Prostate gland (tissue), 2 donors: ENCODE measurements at regions not wholly inside any gene's neighbourhood (a gene's known extent, or its start where the extent isn't known, plus 50 kb on each side); places are given as distances from the start of the nearest gene placed in this dataset.

Experiments
- DNase-seq: peaks from one replicate; pipeline ENCODE4 v3.0.0-alpha.2; 2019; ENCODE audit warnings: low spot score
- H3K27ac ChIP-seq, 2 donors: fragments of 200-600 bp; sonication (generic); 2 replicates each; pipeline ENCODE4 v1.5.1; 2017 to 2019
- H3K27me3 ChIP-seq: fragments of 200-600 bp; sonication (generic); replicated peaks from 2 replicates; pipeline ENCODE4 v1.5.1; 2019; ENCODE audit not compliant: insufficient read depth
- H3K36me3 ChIP-seq, 2 donors: fragments of 200-600 bp; sonication (generic); 1 replicate in 1 of 2; 2 replicates in 1 of 2; pipeline versions ENCODE4 v1.5.1 to v1.8.1; 2017 to 2019
- H3K4me1 ChIP-seq: fragments of 200-600 bp; sonication (generic); replicated peaks from 2 replicates; pipeline ENCODE4 v1.5.1; 2019
- H3K4me3 ChIP-seq, 2 donors: fragments of 200-600 bp; sonication (generic); 2 replicates each; pipeline ENCODE4 v1.5.1; 2017 to 2019
- H3K9me3 ChIP-seq: fragments of 200-600 bp; sonication (generic); 2 replicates; pipeline ENCODE4 v1.5.1; 2017
- CTCF ChIP-seq, 4 experiments: fragments of 200-600 bp in 2 of 4; fragments of 450-650 bp in 2 of 4; sonication (generic) in 2 of 4; IDR thresholded peaks; 1 replicate in 3 of 4; 2 replicates in 1 of 4; pipeline ENCODE4 v1.5.1; 2016 to 2019; ENCODE audit warnings: antibody characterized with exemption in 4 of 4, mild to moderate bottlenecking in 2 of 4, moderate library complexity in 2 of 4
- POLR2A ChIP-seq: fragments of 450-650 bp; IDR thresholded peaks from one replicate; pipeline ENCODE4 v1.6.1; 2016; ENCODE audit warnings: antibody characterized with exemption, mild to moderate bottlenecking
- POLR2AphosphoS5 ChIP-seq: sonication (generic); formaldehyde crosslinking; IDR thresholded peaks from one replicate; pipeline ENCODE4 v1.6.1; 2017; ENCODE audit warnings: antibody characterized with exemption
- WGBS: methylation state at CpG from one replicate; pipeline ENCODE4 v1.1.5; 2018; 5-methylcytosine and 5-hydroxymethylcytosine counted together
- intact Hi-C: fragments of 100-400 bp; cut with DNase I; formaldehyde crosslinking; loops from one replicate; pipeline ENCODE4 v1.14.2; 2022

- intact Hi-C loops, result no loop called here
- Histone ChIP-seq H3K4me1 (no peaks in the 10 kb centered on the region), H3K27ac (no peak overlapping the region), H3K4me3 (no peak overlapping the region), H3K9me3 (no peaks in the 10 kb centered on the region), H3K27me3 (no peaks in the 10 kb centered on the region), H3K36me3 (peaks cover 0 to 11% of the 10 kb centered on the region in 2 donors)
- DNase-seq, result no peak
- WGBS, result 93% methylated on average over 9 of the region's 9 CpGs
- TF ChIP-seq CTCF (IDR thresholded peaks at IDR 0.05) (no peak), POLR2AphosphoS5 (no peak), POLR2A (no peak)
Observed at GRCh38 chr17:21530841-21531240, 154.7 kb downstream of the KCNJ12 start.

GRCh38 chr17:21532763-21533385 lies 156.7 kb downstream of the KCNJ12 start:
- no peaks in the 10 kb centered on the region for H3K4me1 ChIP-seq
- H3K27ac ChIP-seq, result no peak overlapping the region
- intact Hi-C loops, result no loop called here
- 72% methylated on average over 9 of the region's 9 CpGs for WGBS
- no peaks in the 10 kb centered on the region for H3K9me3 ChIP-seq
- TF ChIP-seq POLR2AphosphoS5 (no peak), POLR2A (no peak), CTCF (IDR thresholded peaks at IDR 0.05) (no peak)
- H3K4me3 ChIP-seq, result no peak overlapping the region
- no peak for DNase-seq
- no peaks in the 10 kb centered on the region for H3K27me3 ChIP-seq
- peaks cover 0 to 11% of the 10 kb centered on the region in 2 donors for H3K36me3 ChIP-seq

- no peak for DNase-seq
Observed at GRCh38 chr17:21535686-21536375, 156.5 kb upstream of the KCNJ18 start.

GRCh38 chr17:21537302-21537701 lies 155.0 kb upstream of the KCNJ18 start:
- H3K4me1 ChIP-seq, result no peaks in the 10 kb centered on the region
- H3K4me3 ChIP-seq, result no peak overlapping the region
- DNase-seq, result no peak
- no peaks in the 10 kb centered on the region for H3K27me3 ChIP-seq
- H3K36me3 ChIP-seq, result peaks cover 0 to 11% of the 10 kb centered on the region in 2 donors
- intact Hi-C loops, result no loop called here
- WGBS, result 90% methylated on average over 2 of the region's 2 CpGs
- H3K27ac ChIP-seq, result no peak overlapping the region
- no peaks in the 10 kb centered on the region for H3K9me3 ChIP-seq
- no peak for TF ChIP-seq CTCF (IDR thresholded peaks at IDR 0.05)
- no peak for TF ChIP-seq POLR2A

More at GRCh38 chr17:21535686-21536375, 156.5 kb upstream of the KCNJ18 start:
- Histone ChIP-seq H3K36me3 (peaks cover 0 to 11% of the 10 kb centered on the region in 2 donors), H3K4me3 (no peak overlapping the region), H3K4me1 (no peaks in the 10 kb centered on the region), H3K9me3 (no peaks in the 10 kb centered on the region), H3K27ac (no peak overlapping the region), H3K27me3 (no peaks in the 10 kb centered on the region)
- TF ChIP-seq POLR2AphosphoS5 (no peak), CTCF (IDR thresholded peaks at IDR 0.05) (no peak), POLR2A (no peak)
- intact Hi-C loops, result no loop called here
- 59% methylated on average over 1 of the region's 1 CpG for WGBS

- Histone ChIP-seq H3K4me1 (no peaks in the 10 kb centered on the region), H3K9me3 (no peaks in the 10 kb centered on the region), H3K27me3 (no peaks in the 10 kb centered on the region), H3K36me3 (peaks cover 0 to 11% of the 10 kb centered on the region in 2 donors), H3K4me3 (no peak overlapping the region), H3K27ac (no peak overlapping the region)
- intact Hi-C loops, result no loop called here
- no peak for TF ChIP-seq CTCF (IDR thresholded peaks at IDR 0.05)
- no peak for TF ChIP-seq POLR2AphosphoS5
- TF ChIP-seq POLR2A, result no peak
- 97% methylated on average over 1 of the region's 1 CpG for WGBS
- DNase-seq, result no peak
Observed at GRCh38 chr17:21538615-21539014, 153.7 kb upstream of the KCNJ18 start.
